PC-3 (cell line): ENCODE measurements at regions not wholly inside any gene's neighbourhood (a gene's known extent, or its start where the extent isn't known, plus 50 kb on each side); places are given as distances from the start of the nearest gene placed in this dataset.

Experiments
- ATAC-seq: fragments of 200-7000 bp; cut with Tn5 transposase; 2 replicates; pipeline ENCODE4 v1.9.1; 2020; ENCODE audit warnings: mild to moderate bottlenecking, moderate library complexity
- BruUV-seq: library from RNA; stranded (reverse); fragments of 400-500 nt; replicated peaks from 2 replicates; lab custom pipeline; 2021; lab: Mats Ljungman, UMichigan
- CTCF ChIA-PET: fragments of 300-600 bp; sonication (Branson Sonifier 250); formaldehyde crosslinking; loops from one replicate; lab custom pipeline; 2022; ENCODE audit warnings: antibody characterized with exemption; lab: Charles Lee
- POLR2A ChIA-PET: fragments of 300-600 bp; sonication (Branson Sonifier 250); formaldehyde crosslinking; loops from one replicate; lab custom pipeline; 2022; ENCODE audit warnings: antibody characterized with exemption; ENCODE audit not compliant: unreplicated experiment; lab: Charles Lee
- DNase-seq: peaks from one replicate; pipeline ENCODE4 v3.0.0-alpha.2; 2015
- H2AFZ ChIP-seq: fragments of 300-600 bp; sonication (generic); 2 replicates; pipeline ENCODE4 v1.6.0; 2016; ENCODE audit warnings: antibody characterized with exemption, low read length
- H3F3A ChIP-seq: fragments of 300-600 bp; sonication (generic); one replicate; pipeline ENCODE4 v1.6.0; 2017; ENCODE audit warnings: antibody characterized with exemption, low read length, control low read depth, mild to moderate bottlenecking; ENCODE audit not compliant: unreplicated experiment
- H3K27ac ChIP-seq: fragments of 300-600 bp; sonication (generic); 2 replicates; pipeline ENCODE4 v1.5.1; 2016; ENCODE audit warnings: mild to moderate bottlenecking, low read length
- H3K27me3 ChIP-seq: fragments of 300-600 bp; sonication (generic); 2 replicates; pipeline ENCODE4 v1.6.1; 2016; ENCODE audit warnings: low read length, mixed read lengths
- H3K36me3 ChIP-seq: fragments of 300-600 bp; sonication (generic); 2 replicates; pipeline ENCODE4 v1.6.1; 2016; ENCODE audit warnings: low read depth, mixed run types, low read length, mixed read lengths
- H3K4me1 ChIP-seq: fragments of 300-600 bp; sonication (generic); 2 replicates; pipeline ENCODE4 v1.5.1; 2016; ENCODE audit warnings: low read length; ENCODE audit not compliant: insufficient read depth
- H3K4me2 ChIP-seq: fragments of 300-600 bp; sonication (generic); 2 replicates; pipeline ENCODE4 v1.6.0; 2016; ENCODE audit warnings: low read length
- H3K4me3 ChIP-seq: fragments of 300-600 bp; sonication (generic); 2 replicates; pipeline ENCODE4 v1.5.1; 2016; ENCODE audit warnings: mild to moderate bottlenecking, low read length, mixed read lengths
- H3K79me2 ChIP-seq: fragments of 300-600 bp; sonication (generic); 2 replicates; pipeline ENCODE4 v1.6.1; 2017; ENCODE audit warnings: low read length, mixed read lengths
- H3K9ac ChIP-seq: fragments of 300-600 bp; sonication (generic); 2 replicates; pipeline ENCODE4 v1.6.0; 2016; ENCODE audit warnings: mild to moderate bottlenecking, low read length
- H3K9me2 ChIP-seq: fragments of 300-600 bp; sonication (generic); replicated peaks from 2 replicates; pipeline ENCODE4 v1.6.1; 2016; ENCODE audit warnings: mixed run types, low read length, mixed read lengths
- H3K9me3 ChIP-seq: fragments of 300-600 bp; sonication (generic); 2 replicates; pipeline ENCODE4 v1.6.1; 2016; ENCODE audit warnings: low read length, mixed read lengths
- H4K20me1 ChIP-seq: fragments of 300-600 bp; sonication (generic); 2 replicates; pipeline ENCODE4 v1.6.1; 2016; ENCODE audit warnings: low read length, mixed read lengths
- EZH2 ChIP-seq: fragments of 300-600 bp; sonication (generic); IDR thresholded peaks from one replicate; pipeline ENCODE4 v1.6.1; 2017; ENCODE audit warnings: antibody characterized with exemption, mild to moderate bottlenecking, low read length; ENCODE audit not compliant: unreplicated experiment
- EZH2phosphoT487 ChIP-seq: fragments of 300-600 bp; sonication (generic); IDR thresholded peaks from 2 replicates; pipeline ENCODE4 v1.6.1; 2018; ENCODE audit warnings: mild to moderate bottlenecking, antibody characterized with exemption, low read length, borderline replicate concordance
- intact Hi-C: fragments of 100-400 bp; cut with micrococcal nuclease; formaldehyde crosslinking; loops from 2 replicates; pipeline ENCODE4 v1.9.0; 2023
- TF ChIP-seq, protein P1 (sequence below): fragments of 300-600 bp; sonication (generic); conservative IDR thresholded peaks from 2 replicates; pipeline ENCODE4 v1.5.1; 2017; ENCODE audit warnings: antibody characterized with exemption, low read depth, mild to moderate bottlenecking, low read length

DNA sequence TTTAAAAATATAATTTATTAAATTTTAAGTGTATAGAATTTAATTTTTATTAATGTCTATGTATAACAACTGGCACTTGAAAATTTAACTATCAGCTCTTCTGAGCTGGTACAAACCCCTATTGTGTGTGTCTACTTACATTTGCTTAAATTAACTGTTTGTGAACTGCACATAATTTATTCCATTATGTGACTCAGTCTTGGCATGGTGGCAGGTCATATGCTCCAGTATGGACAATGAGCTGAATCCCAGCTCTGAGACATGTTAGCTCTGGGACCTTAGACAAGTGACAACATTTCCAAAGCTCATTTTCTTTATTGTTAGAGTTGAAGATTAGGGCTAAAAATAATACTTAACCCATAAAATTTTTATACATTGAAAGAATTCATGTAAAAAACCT, 526.1 kb upstream of the MARCKS start:
- Histone ChIP-seq H3K9ac (no peak overlapping the region), H3F3A (no peaks in the 10 kb centered on the region), H2AFZ (no peak overlapping the region), H3K36me3 (no peaks in the 10 kb centered on the region), H4K20me1 (no peaks in the 10 kb centered on the region), H3K27ac (no peak overlapping the region), H3K79me2 (no peaks in the 10 kb centered on the region), H3K4me3 (no peak overlapping the region), H3K9me3 (no peaks in the 10 kb centered on the region), H3K4me2 (no peak overlapping the region), H3K4me1 (no peaks in the 10 kb centered on the region), H3K9me2 (no peaks in the 10 kb centered on the region), H3K27me3 (no peaks in the 10 kb centered on the region)
- ATAC-seq (no peak), DNase-seq (no peak)
- TF ChIP-seq EZH2phosphoT487 = no peak
- TF ChIP-seq, protein P1, sequence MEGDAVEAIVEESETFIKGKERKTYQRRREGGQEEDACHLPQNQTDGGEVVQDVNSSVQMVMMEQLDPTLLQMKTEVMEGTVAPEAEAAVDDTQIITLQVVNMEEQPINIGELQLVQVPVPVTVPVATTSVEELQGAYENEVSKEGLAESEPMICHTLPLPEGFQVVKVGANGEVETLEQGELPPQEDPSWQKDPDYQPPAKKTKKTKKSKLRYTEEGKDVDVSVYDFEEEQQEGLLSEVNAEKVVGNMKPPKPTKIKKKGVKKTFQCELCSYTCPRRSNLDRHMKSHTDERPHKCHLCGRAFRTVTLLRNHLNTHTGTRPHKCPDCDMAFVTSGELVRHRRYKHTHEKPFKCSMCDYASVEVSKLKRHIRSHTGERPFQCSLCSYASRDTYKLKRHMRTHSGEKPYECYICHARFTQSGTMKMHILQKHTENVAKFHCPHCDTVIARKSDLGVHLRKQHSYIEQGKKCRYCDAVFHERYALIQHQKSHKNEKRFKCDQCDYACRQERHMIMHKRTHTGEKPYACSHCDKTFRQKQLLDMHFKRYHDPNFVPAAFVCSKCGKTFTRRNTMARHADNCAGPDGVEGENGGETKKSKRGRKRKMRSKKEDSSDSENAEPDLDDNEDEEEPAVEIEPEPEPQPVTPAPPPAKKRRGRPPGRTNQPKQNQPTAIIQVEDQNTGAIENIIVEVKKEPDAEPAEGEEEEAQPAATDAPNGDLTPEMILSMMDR = no peak
- TF ChIP-seq EZH2 = no peak
- POLR2A ChIA-PET = no interaction called here
- CTCF ChIA-PET = no interaction called here
- BruUV-seq = no TSS peak
- intact Hi-C loops = no loop called here

DNA sequence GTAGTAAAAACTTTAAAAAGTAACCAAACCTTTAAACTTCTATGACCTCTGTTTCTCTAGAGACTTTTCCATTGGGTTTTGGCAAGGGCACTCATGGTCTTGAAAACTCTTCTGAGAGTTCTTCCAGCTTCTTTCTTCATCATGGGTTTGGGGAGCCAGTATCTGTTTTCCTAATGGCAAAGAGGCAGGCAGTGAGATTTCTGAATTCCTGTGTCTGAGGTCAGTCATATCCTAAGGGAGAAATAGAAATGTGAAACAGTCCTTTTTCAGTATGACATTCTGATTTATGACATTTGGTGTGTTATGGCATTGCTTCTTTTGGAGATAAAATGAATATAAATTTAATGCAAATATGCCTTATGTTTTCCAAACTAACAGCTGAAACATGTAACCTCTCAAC, 518.5 kb upstream of the MARCKS start:
- ChIA-PET CTCF (no interaction called here), POLR2A (no interaction called here)
- Histone ChIP-seq H3K9me3 (no peaks in the 10 kb centered on the region), H3K36me3 (no peaks in the 10 kb centered on the region), H3K4me2 (no peak overlapping the region), H3F3A (no peaks in the 10 kb centered on the region), H3K9ac (no peak overlapping the region), H2AFZ (no peak overlapping the region), H3K79me2 (no peaks in the 10 kb centered on the region), H3K4me3 (no peak overlapping the region), H3K4me1 (no peaks in the 10 kb centered on the region), H3K27me3 (no peaks in the 10 kb centered on the region), H4K20me1 (no peaks in the 10 kb centered on the region), H3K27ac (no peak overlapping the region), H3K9me2 (no peaks in the 10 kb centered on the region)
- ATAC-seq (no peak), DNase-seq (no peak)
- intact Hi-C loops = no loop called here
- BruUV-seq = no TSS peak
- TF ChIP-seq, protein P1 = no peak
- TF ChIP-seq EZH2phosphoT487 (no peak), EZH2 (no peak)

DNA sequence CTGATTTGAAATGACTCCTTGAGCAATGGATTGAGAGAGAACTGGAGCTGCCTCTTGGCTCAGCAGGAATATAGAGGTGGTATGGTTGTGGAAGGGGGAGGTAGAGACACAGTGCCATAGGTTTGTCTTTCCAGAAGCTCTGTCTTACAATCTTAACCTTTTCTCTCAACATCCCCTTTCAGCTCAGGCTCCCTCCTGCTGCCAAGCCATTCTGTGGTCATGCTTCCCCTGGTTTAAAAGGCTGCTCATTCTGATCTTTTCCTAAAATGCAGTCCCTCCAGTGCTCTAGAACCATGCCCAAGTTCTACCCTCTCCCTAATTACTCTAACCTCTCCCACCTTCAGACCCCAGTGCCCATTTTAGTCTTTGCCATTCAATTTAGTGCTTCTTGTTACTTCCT, 517.9 kb upstream of the MARCKS start:
- Histone ChIP-seq H3K36me3 (no peaks in the 10 kb centered on the region), H3K9me2 (no peaks in the 10 kb centered on the region), H3K9me3 (no peaks in the 10 kb centered on the region), H3K27me3 (no peaks in the 10 kb centered on the region), H4K20me1 (no peaks in the 10 kb centered on the region), H3F3A (no peaks in the 10 kb centered on the region), H3K79me2 (no peaks in the 10 kb centered on the region), H3K9ac (no peak overlapping the region), H2AFZ (no peak overlapping the region), H3K4me1 (no peaks in the 10 kb centered on the region), H3K27ac (no peak overlapping the region), H3K4me3 (no peak overlapping the region), H3K4me2 (no peak overlapping the region)
- ChIA-PET CTCF (no interaction called here), POLR2A (no interaction called here)
- BruUV-seq = no TSS peak
- intact Hi-C loops = no loop called here
- DNase-seq (no peak), ATAC-seq (no peak)
- TF ChIP-seq EZH2phosphoT487 (no peak), EZH2 (no peak)
- TF ChIP-seq, protein P1 = no peak
